Subcutaneous abdominal adipose tissue (tissue), 5 donors: ENCODE measurements at regions not wholly inside any gene's neighbourhood (a gene's known extent, or its start where the extent isn't known, plus 50 kb on each side); places are given as distances from the start of the nearest gene placed in this dataset.
"Not testable (repeated sequence)": the region's sequence is repeated elsewhere in the genome, so short reads cannot be mapped to it uniquely, and the experiment has no call there.

Experiments
- H3K27ac ChIP-seq: one replicate; pipeline ENCODE4 v1.7.0; 2013; ENCODE audit warnings: low read depth, mild to moderate bottlenecking, inconsistent platforms, low read length, moderate library complexity
- H3K27me3 ChIP-seq, 5 donors: one replicate each; pipeline ENCODE4 v1.7.0; 2013; ENCODE audit warnings: low read length in 5 of 5, inconsistent platforms in 1 of 5; ENCODE audit not compliant: control insufficient read depth in 5 of 5, insufficient read depth in 4 of 5
- H3K36me3 ChIP-seq, 5 donors: one replicate each; pipeline ENCODE4 v1.7.0; 2013; ENCODE audit warnings: low read length in 5 of 5; ENCODE audit not compliant: control insufficient read depth in 5 of 5, insufficient read depth in 5 of 5
- H3K4me1 ChIP-seq, 5 donors: one replicate each; pipeline ENCODE4 v1.7.0; 2013; ENCODE audit warnings: low read length in 5 of 5, mild to moderate bottlenecking in 3 of 5, moderate library complexity in 1 of 5; ENCODE audit not compliant: control insufficient read depth in 5 of 5, insufficient read depth in 5 of 5
- H3K4me3 ChIP-seq, 5 donors: one replicate each; pipeline ENCODE4 v1.7.0; 2013; ENCODE audit warnings: low read length in 5 of 5, low read depth in 1 of 5
- H3K9ac ChIP-seq, 5 donors: one replicate each; pipeline ENCODE4 v1.7.0; 2013; ENCODE audit warnings: low read length in 5 of 5, mild to moderate bottlenecking in 4 of 5, moderate library complexity in 3 of 5
- H3K9me3 ChIP-seq, 5 donors: one replicate each; pipeline ENCODE4 v1.7.0; 2013; ENCODE audit warnings: low read length in 5 of 5; ENCODE audit not compliant: control insufficient read depth in 5 of 5
- donor health status: healthy.
- donor health status: healthy.
- donor health status: healthy.
- donor health status: healthy.
- donor health status: healthy.

- no peak overlapping the region for H3K4me3 ChIP-seq
- peaks cover 0 to 4% (median 0%) of the 10 kb centered on the region in 5 donors for H3K9me3 ChIP-seq
- no peaks in the 10 kb centered on the region for H3K4me1 ChIP-seq
- no peaks in the 10 kb centered on the region for H3K27me3 ChIP-seq
- H3K36me3 ChIP-seq = no peaks in the 10 kb centered on the region
- no peak overlapping the region for H3K9ac ChIP-seq
- no peak overlapping the region for H3K27ac ChIP-seq
These were observed 574.3 kb downstream of the PRR16 start for GRCh38 chr5:121038438-121038837.

- Histone ChIP-seq H3K27me3 (peaks cover 0 to 3% (median 0%) of the 10 kb centered on the region in 5 donors), H3K36me3 (no peaks in the 10 kb centered on the region), H3K4me1 (no peaks in the 10 kb centered on the region), H3K9me3 (no peaks in the 10 kb centered on the region), H3K9ac (no peak overlapping the region), H3K4me3 (no peak overlapping the region), H3K27ac (no peak overlapping the region)
These were observed 585.9 kb downstream of the PRR16 start for GRCh38 chr5:121049971-121050370.

GRCh38 chr5:121053055-121053985 is 589.2 kb downstream of the PRR16 start:
- peaks cover 0 to 3% (median 0%) of the 10 kb centered on the region in 5 donors for H3K27me3 ChIP-seq
- no peak overlapping the region for H3K4me3 ChIP-seq
- H3K9ac ChIP-seq = no peak overlapping the region
- no peak overlapping the region for H3K27ac ChIP-seq
- no peaks in the 10 kb centered on the region for H3K9me3 ChIP-seq
- H3K36me3 ChIP-seq = no peaks in the 10 kb centered on the region
- no peaks in the 10 kb centered on the region for H3K4me1 ChIP-seq

GRCh38 chr5:121055586-121055985 is 591.5 kb downstream of the PRR16 start:
- Histone ChIP-seq H3K27ac (no peak overlapping the region), H3K36me3 (no peaks in the 10 kb centered on the region), H3K27me3 (peaks cover 0 to 3% (median 0%) of the 10 kb centered on the region in 5 donors), H3K4me1 (no peaks in the 10 kb centered on the region), H3K9ac (no peak overlapping the region), H3K9me3 (peaks cover 0 to 3% (median 0%) of the 10 kb centered on the region in 5 donors), H3K4me3 (no peak overlapping the region)

- H3K4me1 ChIP-seq, H3K27me3 ChIP-seq, H3K9me3 ChIP-seq, H3K4me3 ChIP-seq, H3K36me3 ChIP-seq, H3K27ac ChIP-seq, H3K9ac ChIP-seq: not testable (repeated sequence)
These were observed 600.1 kb downstream of the PRR16 start for GRCh38 chr5:121064241-121064640.

GRCh38 chr5:121086671-121087070 is 622.6 kb downstream of the PRR16 start:
- no peak overlapping the region for H3K9ac ChIP-seq
- no peaks in the 10 kb centered on the region for H3K27me3 ChIP-seq
- H3K9me3 ChIP-seq = peaks cover 0 to 2% (median 0%) of the 10 kb centered on the region in 5 donors
- H3K4me1 ChIP-seq = no peaks in the 10 kb centered on the region
- no peak overlapping the region for H3K4me3 ChIP-seq
- H3K27ac ChIP-seq = no peak overlapping the region
- H3K36me3 ChIP-seq = no peaks in the 10 kb centered on the region

GRCh38 chr5:121087560-121087959 is 623.5 kb downstream of the PRR16 start:
- H3K27ac ChIP-seq = no peak overlapping the region
- H3K27me3 ChIP-seq = no peaks in the 10 kb centered on the region
- peaks cover 0 to 2% (median 0%) of the 10 kb centered on the region in 5 donors for H3K9me3 ChIP-seq
- no peak overlapping the region for H3K9ac ChIP-seq
- no peaks in the 10 kb centered on the region for H3K36me3 ChIP-seq
- no peaks in the 10 kb centered on the region for H3K4me1 ChIP-seq
- no peak overlapping the region for H3K4me3 ChIP-seq

- H3K9me3 ChIP-seq = peaks cover 0 to 2% (median 0%) of the 10 kb centered on the region in 5 donors
- no peak overlapping the region for H3K27ac ChIP-seq
- no peaks in the 10 kb centered on the region for H3K4me1 ChIP-seq
- no peaks in the 10 kb centered on the region for H3K36me3 ChIP-seq
- no peak overlapping the region for H3K4me3 ChIP-seq
- no peaks in the 10 kb centered on the region for H3K27me3 ChIP-seq
- H3K9ac ChIP-seq = no peak overlapping the region
These were observed 624.2 kb downstream of the PRR16 start for GRCh38 chr5:121088341-121088740.

- H3K4me1 ChIP-seq = no peaks in the 10 kb centered on the region
- no peaks in the 10 kb centered on the region for H3K36me3 ChIP-seq
- no peak overlapping the region for H3K4me3 ChIP-seq
- no peak overlapping the region for H3K9ac ChIP-seq
- H3K27me3 ChIP-seq = no peaks in the 10 kb centered on the region
- H3K27ac ChIP-seq = no peak overlapping the region
- peaks cover 0 to 2% (median 0%) of the 10 kb centered on the region in 5 donors for H3K9me3 ChIP-seq
These were observed 626.7 kb downstream of the PRR16 start for GRCh38 chr5:121090822-121091221.

- no peaks in the 10 kb centered on the region for H3K27me3 ChIP-seq
- no peaks in the 10 kb centered on the region for H3K4me1 ChIP-seq
- H3K36me3 ChIP-seq = no peaks in the 10 kb centered on the region
- H3K4me3 ChIP-seq = no peak overlapping the region
- H3K27ac ChIP-seq = no peak overlapping the region
- no peak overlapping the region for H3K9ac ChIP-seq
- H3K9me3 ChIP-seq = no peaks in the 10 kb centered on the region
These were observed 636.8 kb downstream of the PRR16 start for GRCh38 chr5:121100931-121101330.
